GM23338 (cell line): ENCODE measurements at regions not wholly inside any gene's neighbourhood (a gene's known extent, or its start where the extent isn't known, plus 50 kb on each side); places are given as distances from the start of the nearest gene placed in this dataset.

Experiments used
- ATAC-seq: fragments of 200-7000 bp; cut with Tn5 transposase; 3 replicates; pipeline ENCODE4 v1.9.1; 2020
- DNase-seq: peaks from one replicate; pipeline ENCODE4 v3.0.0-alpha.2; 2015; ENCODE audit warnings: low spot score
- H2AFZ ChIP-seq: fragments of 200-600 bp; sonication (generic); 2 replicates; pipeline ENCODE4 v1.8.0; 2016; ENCODE audit warnings: antibody characterized with exemption, mild to moderate bottlenecking, moderate library complexity
- H3F3A ChIP-seq: fragments of 200-600 bp; sonication (generic); replicated peaks from 2 replicates; pipeline ENCODE4 v1.8.0; 2017; ENCODE audit warnings: antibody characterized with exemption, mixed run types, low read depth
- H3K27ac ChIP-seq: fragments of 200-600 bp; sonication (generic); 2 replicates; pipeline ENCODE4 v1.6.1; 2016; ENCODE audit warnings: low read depth
- H3K27me3 ChIP-seq: fragments of 200-600 bp; sonication (generic); 2 replicates; pipeline ENCODE4 v1.8.0; 2016; ENCODE audit warnings: mild to moderate bottlenecking, mixed run types, moderate library complexity; ENCODE audit not compliant: insufficient read depth
- H3K36me3 ChIP-seq: fragments of 200-600 bp; sonication (generic); 2 replicates; pipeline ENCODE4 v1.8.0; 2016; ENCODE audit warnings: mild to moderate bottlenecking; ENCODE audit not compliant: insufficient read depth
- H3K4me1 ChIP-seq: fragments of 200-600 bp; sonication (generic); 2 replicates; pipeline ENCODE4 v1.8.0; 2016; ENCODE audit warnings: mild to moderate bottlenecking, moderate library complexity; ENCODE audit not compliant: insufficient read depth
- H3K4me2 ChIP-seq: fragments of 200-600 bp; sonication (generic); 2 replicates; pipeline ENCODE4 v1.7.1; 2017; ENCODE audit warnings: mixed run types
- H3K4me3 ChIP-seq: fragments of 200-600 bp; sonication (generic); 2 replicates; pipeline ENCODE4 v1.6.1; 2016; ENCODE audit warnings: mixed run types
- H3K79me2 ChIP-seq: fragments of 200-600 bp; sonication (generic); replicated peaks from 2 replicates; pipeline ENCODE4 v1.8.0; 2017; ENCODE audit warnings: mild to moderate bottlenecking; ENCODE audit not compliant: insufficient read depth
- H3K9me2 ChIP-seq: fragments of 200-600 bp; sonication (generic); 2 replicates; pipeline ENCODE4 v1.8.0; 2017; ENCODE audit not compliant: insufficient read depth
- H4K20me1 ChIP-seq: fragments of 200-600 bp; sonication (generic); replicated peaks from 2 replicates; pipeline ENCODE4 v1.8.0; 2017; ENCODE audit warnings: mild to moderate bottlenecking; ENCODE audit not compliant: insufficient read depth
- H3K27ac Mint-ChIP-seq: 2 replicates; pipeline ENCODE4 v1.8.0; 2020; ENCODE audit warnings: inconsistent platforms, mild to moderate bottlenecking, moderate library complexity, mixed read lengths
- H3K27me3 Mint-ChIP-seq: 3 replicates; pipeline ENCODE4 v1.8.0; 2022; ENCODE audit warnings: low read depth, mild to moderate bottlenecking, moderate library complexity, mixed read lengths, inconsistent platforms; ENCODE audit not compliant: insufficient read depth, poor library complexity
- H3K36me3 Mint-ChIP-seq: 3 replicates; pipeline ENCODE4 v1.8.0; 2021; ENCODE audit warnings: low read depth, mild to moderate bottlenecking, inconsistent platforms, moderate library complexity, mixed read lengths
- H3K4me1 Mint-ChIP-seq: 3 replicates; pipeline ENCODE4 v1.8.0; 2020; ENCODE audit warnings: mild to moderate bottlenecking, inconsistent platforms, mixed read lengths
- H3K4me3 Mint-ChIP-seq: 3 replicates; pipeline ENCODE4 v1.8.0; 2021; ENCODE audit warnings: moderate library complexity, mild to moderate bottlenecking, inconsistent platforms, mixed read lengths
- H3K9me3 Mint-ChIP-seq: 3 replicates; pipeline ENCODE4 v1.8.0; 2020; ENCODE audit warnings: moderate library complexity, mild to moderate bottlenecking, inconsistent platforms, mixed read lengths
- CREB1 ChIP-seq: fragments of 250-450 bp; sonication (Bioruptor Pico); IDR thresholded peaks from 2 replicates; pipeline ENCODE4 v1.5.0; 2020; ENCODE audit warnings: low read depth, mild to moderate bottlenecking, moderate library complexity
- CTCF ChIP-seq, 2 experiments: fragments of 200-600 bp in 1 of 2; sonication (generic) in 1 of 2; conservative IDR thresholded peaks; 2 replicates each; pipeline versions ENCODE4 v1.5.1 to v1.6.1; 2016 to 2017; ENCODE audit warnings: antibody characterized with exemption in 2 of 2, low read depth in 2 of 2, mild to moderate bottlenecking in 2 of 2, moderate library complexity in 1 of 2
- JUNB ChIP-seq: IDR thresholded peaks from one replicate; pipeline ENCODE4 v1.6.1; 2016; ENCODE audit warnings: antibody characterized with exemption; ENCODE audit not compliant: unreplicated experiment
- NANOG ChIP-seq: IDR thresholded peaks from 2 replicates; pipeline ENCODE4 v1.6.1; 2016; ENCODE audit warnings: antibody characterized with exemption, borderline replicate concordance
- STAT1 ChIP-seq: IDR thresholded peaks from one replicate; pipeline ENCODE4 v1.6.1; 2016; ENCODE audit warnings: antibody characterized with exemption; ENCODE audit not compliant: unreplicated experiment
- TF ChIP-seq, protein P1 (sequence below): IDR thresholded peaks from 2 replicates; pipeline ENCODE4 v1.6.1; 2016; ENCODE audit warnings: antibody characterized with exemption
- TF ChIP-seq, protein P2 (sequence below): IDR thresholded peaks from one replicate; pipeline ENCODE4 v1.6.1; 2018; ENCODE audit warnings: antibody characterized with exemption; ENCODE audit not compliant: unreplicated experiment

GRCh38 chrX:122582280-122582974 lies 601.7 kb upstream of the GRIA3 start (continued):
- TF ChIP-seq STAT1 (no peak), NANOG (no peak)

- Histone ChIP-seq H2AFZ (no peak overlapping the region), H3F3A (no peaks in the 10 kb centered on the region), H4K20me1 (no peaks in the 10 kb centered on the region), H3K27me3 (no peaks in the 10 kb centered on the region), H3K4me1 (no peaks in the 10 kb centered on the region), H3K9me2 (no peaks in the 10 kb centered on the region), H3K4me2 (no peak overlapping the region), H3K36me3 (no peaks in the 10 kb centered on the region), H3K27ac (no peak overlapping the region), H3K79me2 (no peaks in the 10 kb centered on the region), H3K4me3 (no peak overlapping the region)
- H3K4me1 Mint-ChIP-seq = no peaks in the 10 kb centered on the region; the same call in 2 of the 3 replicates
- TF ChIP-seq JUNB = no peak
- no peak overlapping the region for H3K4me3 Mint-ChIP-seq
- no peak for ATAC-seq
- no peak overlapping the region; the same call in 1 of the 2 replicates for H3K27ac Mint-ChIP-seq
- H3K27me3 Mint-ChIP-seq = no peaks in the 10 kb centered on the region
- DNase-seq = no peak
- H3K36me3 Mint-ChIP-seq = no peaks in the 10 kb centered on the region
- H3K9me3 Mint-ChIP-seq = no peaks in the 10 kb centered on the region; the same call in 2 of the 3 replicates
Observed at GRCh38 chrX:122582975-122583305, 601.1 kb upstream of the GRIA3 start.

- no peaks in the 10 kb centered on the region; the same call in 2 of the 3 replicates for H3K9me3 Mint-ChIP-seq
- ATAC-seq = no peak
- no peak for TF ChIP-seq CREB1 (CRISPR knock-in tag)
- TF ChIP-seq, protein P1, sequence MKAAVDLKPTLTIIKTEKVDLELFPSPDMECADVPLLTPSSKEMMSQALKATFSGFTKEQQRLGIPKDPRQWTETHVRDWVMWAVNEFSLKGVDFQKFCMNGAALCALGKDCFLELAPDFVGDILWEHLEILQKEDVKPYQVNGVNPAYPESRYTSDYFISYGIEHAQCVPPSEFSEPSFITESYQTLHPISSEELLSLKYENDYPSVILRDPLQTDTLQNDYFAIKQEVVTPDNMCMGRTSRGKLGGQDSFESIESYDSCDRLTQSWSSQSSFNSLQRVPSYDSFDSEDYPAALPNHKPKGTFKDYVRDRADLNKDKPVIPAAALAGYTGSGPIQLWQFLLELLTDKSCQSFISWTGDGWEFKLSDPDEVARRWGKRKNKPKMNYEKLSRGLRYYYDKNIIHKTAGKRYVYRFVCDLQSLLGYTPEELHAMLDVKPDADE = no peak
- no peak for TF ChIP-seq CTCF (conservative IDR thresholded peaks at IDR 0.05; ENCODE audit: low read depth in 2 of 2)
- TF ChIP-seq, protein P2, sequence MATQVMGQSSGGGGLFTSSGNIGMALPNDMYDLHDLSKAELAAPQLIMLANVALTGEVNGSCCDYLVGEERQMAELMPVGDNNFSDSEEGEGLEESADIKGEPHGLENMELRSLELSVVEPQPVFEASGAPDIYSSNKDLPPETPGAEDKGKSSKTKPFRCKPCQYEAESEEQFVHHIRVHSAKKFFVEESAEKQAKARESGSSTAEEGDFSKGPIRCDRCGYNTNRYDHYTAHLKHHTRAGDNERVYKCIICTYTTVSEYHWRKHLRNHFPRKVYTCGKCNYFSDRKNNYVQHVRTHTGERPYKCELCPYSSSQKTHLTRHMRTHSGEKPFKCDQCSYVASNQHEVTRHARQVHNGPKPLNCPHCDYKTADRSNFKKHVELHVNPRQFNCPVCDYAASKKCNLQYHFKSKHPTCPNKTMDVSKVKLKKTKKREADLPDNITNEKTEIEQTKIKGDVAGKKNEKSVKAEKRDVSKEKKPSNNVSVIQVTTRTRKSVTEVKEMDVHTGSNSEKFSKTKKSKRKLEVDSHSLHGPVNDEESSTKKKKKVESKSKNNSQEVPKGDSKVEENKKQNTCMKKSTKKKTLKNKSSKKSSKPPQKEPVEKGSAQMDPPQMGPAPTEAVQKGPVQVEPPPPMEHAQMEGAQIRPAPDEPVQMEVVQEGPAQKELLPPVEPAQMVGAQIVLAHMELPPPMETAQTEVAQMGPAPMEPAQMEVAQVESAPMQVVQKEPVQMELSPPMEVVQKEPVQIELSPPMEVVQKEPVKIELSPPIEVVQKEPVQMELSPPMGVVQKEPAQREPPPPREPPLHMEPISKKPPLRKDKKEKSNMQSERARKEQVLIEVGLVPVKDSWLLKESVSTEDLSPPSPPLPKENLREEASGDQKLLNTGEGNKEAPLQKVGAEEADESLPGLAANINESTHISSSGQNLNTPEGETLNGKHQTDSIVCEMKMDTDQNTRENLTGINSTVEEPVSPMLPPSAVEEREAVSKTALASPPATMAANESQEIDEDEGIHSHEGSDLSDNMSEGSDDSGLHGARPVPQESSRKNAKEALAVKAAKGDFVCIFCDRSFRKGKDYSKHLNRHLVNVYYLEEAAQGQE = no peak
- no peaks in the 10 kb centered on the region for H3K27me3 Mint-ChIP-seq
- H3K4me1 ChIP-seq = no peaks in the 10 kb centered on the region
- no peaks in the 10 kb centered on the region; the same call in 2 of the 3 replicates for H3K4me1 Mint-ChIP-seq
- H4K20me1 ChIP-seq = no peaks in the 10 kb centered on the region
- H3K4me3 Mint-ChIP-seq = no peak overlapping the region
- no peak for DNase-seq
- H3K36me3 ChIP-seq = no peaks in the 10 kb centered on the region
- H3K27ac ChIP-seq = no peak overlapping the region
- H3K4me2 ChIP-seq = no peak overlapping the region
- H3K9me2 ChIP-seq = no peaks in the 10 kb centered on the region
- H3F3A ChIP-seq = no peaks in the 10 kb centered on the region
- H2AFZ ChIP-seq = no peak overlapping the region
- H3K27me3 ChIP-seq = no peaks in the 10 kb centered on the region
- H3K79me2 ChIP-seq = no peaks in the 10 kb centered on the region
- H3K27ac Mint-ChIP-seq = no peak overlapping the region
- no peak overlapping the region for H3K4me3 ChIP-seq
- no peaks in the 10 kb centered on the region for H3K36me3 Mint-ChIP-seq
Observed at GRCh38 chrX:122583551-122583950, 600.5 kb upstream of the GRIA3 start.
